ENCODE measurements at regions not wholly inside any gene's neighbourhood (a gene's known extent, or its start where the extent isn't known, plus 50 kb on each side); places are given as distances from the start of the nearest gene placed in this dataset.

DNA sequence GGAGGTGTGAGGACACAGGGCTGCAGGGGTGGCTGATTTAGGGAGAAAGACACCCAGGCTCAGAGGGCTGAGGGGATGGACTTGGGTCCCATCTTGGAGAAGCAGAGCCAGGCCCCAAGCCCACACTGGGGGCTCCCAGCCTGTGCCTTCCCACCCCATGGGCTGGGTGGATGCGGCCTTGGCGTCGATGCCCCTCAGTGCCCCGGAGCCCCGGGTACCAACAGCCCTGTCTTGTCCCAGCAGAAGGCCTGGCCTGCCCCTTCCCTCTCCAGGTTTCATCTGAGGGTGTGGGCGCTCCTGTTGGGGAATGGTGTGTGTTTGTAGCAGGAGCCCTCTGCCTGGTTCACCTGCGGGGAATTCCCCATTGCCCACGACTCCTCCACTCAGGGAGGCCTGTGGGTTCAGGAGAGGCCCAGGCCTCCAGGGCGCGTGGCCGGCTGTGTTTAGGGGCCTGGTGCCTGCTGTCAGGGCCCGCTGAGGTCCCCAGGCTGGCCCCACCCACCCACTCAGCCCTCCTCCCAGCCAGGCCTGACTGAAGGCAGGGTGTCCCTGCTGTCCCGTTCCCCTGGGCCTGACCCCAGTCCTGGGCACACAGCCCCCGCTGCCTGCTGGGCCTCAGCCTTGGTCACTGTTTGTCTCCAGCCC, 51.1 kb upstream of the BEGAIN start:
- DNase-seq: peak; percentile 51

DNA sequence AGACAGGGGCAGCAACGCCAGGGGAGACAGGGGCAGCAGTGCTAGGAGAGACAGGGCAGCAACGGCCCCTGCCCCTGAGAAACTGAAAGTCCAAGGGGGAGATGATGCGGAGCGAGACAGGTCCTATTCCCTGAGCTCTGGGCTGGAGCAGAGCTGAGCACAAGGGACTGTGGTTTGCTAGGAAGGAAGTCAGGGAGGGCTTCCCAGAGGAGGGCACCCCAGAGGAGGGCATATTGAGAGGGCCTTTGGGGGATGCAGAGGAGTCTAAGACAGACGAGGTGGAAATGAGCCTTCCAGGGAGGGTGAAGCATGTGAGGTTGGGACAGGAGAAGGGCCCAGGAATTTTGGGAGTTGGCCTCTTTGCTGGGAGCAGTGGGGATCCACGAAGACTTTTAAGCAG, 52.1 kb upstream of the BEGAIN start:
- DNase-seq: no peak

DNA sequence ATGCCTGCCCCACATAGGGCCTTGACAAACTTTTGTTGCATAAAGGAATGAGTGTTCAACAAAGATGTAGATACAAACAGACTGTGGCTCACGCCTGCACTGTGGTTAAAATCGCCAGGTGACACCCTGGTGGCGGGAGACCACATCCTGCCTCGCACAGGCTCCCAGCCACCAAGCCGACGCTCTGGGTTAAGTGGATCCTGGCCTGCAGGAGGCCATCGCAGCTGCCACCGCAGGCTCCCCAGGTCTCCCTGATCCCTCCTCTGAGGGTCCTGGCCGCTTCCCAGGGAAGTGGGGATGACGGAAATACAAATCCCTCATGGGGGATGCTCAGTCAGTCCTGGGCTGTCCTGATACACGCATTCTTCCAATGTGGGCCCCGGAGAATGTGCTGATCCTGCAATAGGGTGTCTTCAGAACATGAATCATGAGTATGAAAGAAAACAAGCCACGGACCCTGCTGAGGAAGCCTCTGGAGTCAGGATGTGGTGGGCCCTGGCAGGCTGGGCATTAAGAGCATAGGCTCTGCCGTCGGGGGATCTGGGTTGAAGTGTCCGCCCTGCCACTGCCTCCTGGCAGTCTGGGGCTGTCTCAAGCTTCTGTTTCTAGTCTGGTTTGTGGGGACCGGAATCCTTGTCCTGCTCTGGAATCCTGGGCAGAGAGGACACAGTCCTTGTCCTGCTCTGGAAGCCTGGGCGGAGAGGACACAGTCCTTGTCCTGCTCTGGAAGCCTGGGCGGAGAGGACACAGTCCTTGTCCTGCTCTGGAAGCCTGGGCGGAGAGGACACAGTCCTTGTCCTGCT, 53.5 kb upstream of the BEGAIN start:
- DNase-seq: no peak

DNA sequence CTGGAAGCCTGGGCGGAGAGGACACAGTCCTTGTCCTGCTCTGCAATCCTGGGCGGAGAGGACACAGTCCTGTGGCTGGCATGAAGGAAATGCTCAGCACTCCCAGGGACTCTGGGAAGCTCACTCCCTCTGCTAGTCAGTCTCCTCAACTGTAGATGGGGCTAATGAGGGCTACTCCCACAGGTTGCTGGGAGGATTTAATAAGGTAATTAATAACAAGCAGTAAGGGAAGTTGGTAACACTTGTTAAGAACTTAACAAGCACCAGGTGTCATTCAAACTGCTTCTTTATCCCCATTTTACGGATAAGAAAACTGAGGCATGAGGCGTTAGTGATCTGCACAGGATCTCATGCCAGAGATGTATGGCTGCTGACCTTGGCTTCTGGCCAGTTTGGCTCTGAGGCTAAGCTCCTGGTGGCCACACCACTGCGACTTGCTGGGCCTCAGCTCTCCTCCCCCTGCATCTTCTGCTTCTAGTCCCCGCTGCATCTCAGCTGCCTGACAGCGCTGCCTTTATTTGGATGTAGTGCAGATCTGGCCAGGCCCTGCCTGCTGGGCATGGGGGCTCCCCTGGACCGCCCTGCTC, 54.1 kb upstream of the BEGAIN start:
- no peak for DNase-seq

DNA sequence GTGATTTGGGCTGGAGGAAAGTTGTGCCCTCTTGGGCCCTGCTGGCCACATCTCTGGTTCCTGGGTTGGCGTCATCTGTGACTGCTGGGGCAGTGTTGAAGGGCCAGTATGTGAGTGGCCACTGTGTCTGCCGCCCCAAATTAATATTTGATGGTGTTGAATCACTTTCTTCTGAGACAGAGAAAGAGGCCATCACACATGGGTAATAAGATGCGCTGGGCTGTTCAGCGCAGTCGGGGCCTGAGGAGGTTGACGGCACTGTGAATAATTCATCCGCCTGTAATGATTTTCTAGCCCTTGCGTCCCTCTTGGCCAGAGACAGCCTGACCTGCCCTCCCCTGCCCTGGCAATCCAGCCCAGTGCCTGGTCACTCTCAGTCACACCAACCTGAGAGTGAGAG, 56.2 kb upstream of the BEGAIN start:
- no peak for DNase-seq

DNA sequence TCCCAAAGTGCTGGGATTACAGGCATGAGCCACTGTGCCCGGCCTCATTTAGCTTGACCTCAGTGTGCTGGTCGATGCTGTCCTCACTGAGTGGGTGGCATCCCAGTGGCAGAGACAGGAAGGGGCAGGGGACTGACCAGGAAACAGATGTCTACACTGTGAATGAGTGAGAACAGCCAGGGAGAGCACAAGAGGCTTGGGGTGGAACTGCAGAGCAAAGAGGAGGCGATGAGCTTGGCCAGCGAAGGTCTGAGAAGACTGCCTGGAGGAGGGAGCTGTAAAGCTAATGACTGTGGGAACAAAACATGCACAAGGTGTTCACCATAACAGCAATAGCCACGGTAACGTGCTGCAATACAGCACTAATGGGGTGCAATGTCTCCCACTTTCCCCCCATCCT, 57.2 kb upstream of the BEGAIN start:
- no peak for DNase-seq

DNA sequence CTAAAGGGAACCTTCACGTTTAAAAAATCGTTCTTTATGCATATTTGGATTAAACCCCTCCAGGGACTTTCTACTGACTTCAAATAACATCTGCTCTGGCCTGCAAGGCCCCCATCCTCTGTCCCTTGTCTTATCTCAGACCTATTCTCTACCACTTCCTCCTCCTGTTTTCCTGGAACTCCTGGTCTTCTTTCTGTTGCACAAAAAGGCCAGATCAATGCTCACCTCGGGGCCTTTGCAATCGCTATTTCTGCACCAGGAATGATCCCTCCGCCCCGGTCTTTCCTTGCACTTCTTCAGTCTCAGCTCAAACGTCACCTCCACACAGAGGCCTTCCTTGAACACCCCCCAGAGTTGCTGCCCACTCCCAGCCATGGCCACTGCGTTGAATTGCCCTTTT, 57.6 kb upstream of the BEGAIN start:
- no peak for DNase-seq

DNA sequence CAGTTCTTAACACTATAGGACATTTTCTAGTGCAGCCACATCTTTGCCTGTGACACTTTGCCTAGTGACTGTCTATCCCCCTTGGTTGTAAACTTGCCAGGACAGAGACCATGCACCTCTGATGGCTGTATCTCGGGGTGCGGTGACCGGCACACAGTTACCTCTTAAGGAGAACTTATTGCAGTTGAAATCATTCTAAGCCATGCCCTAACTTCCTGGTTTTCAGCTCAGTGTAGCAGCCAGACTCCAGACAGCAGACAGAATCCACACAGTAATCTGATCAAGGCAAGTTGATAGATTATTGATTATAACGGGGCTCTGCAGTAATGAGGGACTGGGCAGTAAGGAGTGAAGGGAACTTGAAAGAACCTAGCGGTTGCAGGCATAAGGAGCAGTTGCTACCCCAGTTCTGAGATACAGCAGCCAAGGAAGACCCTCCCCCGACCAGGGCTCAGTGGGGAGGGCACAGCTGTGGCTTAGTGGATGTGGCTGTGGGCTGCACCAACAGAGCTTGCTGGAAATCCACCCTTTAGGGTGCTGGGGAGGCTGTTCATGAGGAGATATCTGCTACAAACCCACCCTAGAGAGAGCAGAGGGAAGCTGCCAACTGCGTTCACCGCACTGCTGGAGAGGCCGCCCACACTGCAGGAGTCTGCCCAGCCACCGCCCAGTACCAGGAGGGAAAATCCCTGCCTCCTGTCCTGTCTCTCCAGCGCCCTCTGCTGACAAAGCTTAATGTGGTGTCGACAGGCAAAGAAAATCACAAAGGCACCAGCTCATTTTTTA, 58.2 kb upstream of the BEGAIN start:
- peak; percentile 91 for DNase-seq

DNA sequence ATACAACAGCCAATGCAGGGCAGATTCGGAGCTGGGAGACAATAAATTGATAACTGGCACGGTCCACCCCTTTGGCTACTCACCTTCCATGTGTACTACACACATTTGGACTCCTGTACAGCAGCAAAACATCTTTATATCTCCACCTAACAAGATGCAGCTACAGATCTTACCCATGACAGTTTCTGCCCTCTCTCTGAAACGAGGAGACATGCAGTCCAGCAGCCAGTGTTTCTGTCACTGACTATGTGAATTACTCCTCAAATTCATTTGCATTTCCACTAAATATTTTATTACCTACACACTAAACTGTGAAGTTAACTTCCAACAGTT, 58.7 kb upstream of the BEGAIN start:
- no peak for DNase-seq

DNA sequence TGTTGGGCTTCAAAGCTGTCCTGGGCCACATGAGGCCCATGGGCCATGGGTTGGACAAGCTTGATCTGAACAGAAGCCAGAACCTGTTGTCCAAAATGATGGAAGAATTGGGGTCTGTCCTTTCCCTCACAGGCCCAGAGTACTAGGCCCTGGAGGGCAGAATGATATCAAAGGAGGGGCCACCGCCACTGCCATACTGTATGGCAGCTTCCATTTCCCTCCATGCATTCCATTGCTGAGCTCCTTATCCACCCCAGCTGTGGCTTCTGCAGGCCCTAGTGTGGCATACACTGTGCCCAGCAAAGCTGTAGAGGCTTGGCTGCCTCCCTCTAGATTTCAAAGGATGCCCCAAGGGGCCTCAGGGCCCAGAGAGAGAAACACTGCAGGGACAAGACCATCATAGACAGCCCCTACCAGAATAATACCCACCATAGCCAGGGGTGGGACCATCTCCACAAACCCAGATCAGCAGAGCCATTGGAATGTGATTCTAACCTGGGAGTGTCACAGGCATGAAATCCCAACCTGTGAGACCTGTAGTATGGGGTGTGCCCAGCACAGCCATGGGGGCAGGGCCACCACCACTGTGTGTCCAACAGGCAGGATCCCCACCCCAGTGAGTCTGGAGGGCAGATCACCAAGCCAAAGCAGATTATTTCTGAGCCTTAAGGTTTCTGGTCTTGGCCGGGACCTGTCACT, 61.4 kb upstream of the BEGAIN start:
- DNase-seq: no peak

DNA sequence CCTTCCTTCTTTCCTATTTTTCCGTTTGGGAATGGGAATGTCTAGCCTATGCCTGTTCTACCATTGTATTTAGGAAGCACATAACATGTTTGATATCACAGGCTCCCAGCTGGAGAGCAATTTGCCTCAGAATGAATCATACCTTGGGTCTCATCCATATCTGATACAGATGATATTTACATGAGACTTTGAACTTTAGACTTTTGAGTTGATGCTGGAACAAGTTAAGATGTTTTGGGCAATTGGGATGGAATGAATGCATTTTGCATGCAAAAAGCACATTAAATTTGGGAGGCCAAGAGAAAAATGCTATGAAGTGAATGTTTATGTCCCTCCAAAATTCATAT, 61.9 kb upstream of the BEGAIN start:
- no peak for DNase-seq

DNA sequence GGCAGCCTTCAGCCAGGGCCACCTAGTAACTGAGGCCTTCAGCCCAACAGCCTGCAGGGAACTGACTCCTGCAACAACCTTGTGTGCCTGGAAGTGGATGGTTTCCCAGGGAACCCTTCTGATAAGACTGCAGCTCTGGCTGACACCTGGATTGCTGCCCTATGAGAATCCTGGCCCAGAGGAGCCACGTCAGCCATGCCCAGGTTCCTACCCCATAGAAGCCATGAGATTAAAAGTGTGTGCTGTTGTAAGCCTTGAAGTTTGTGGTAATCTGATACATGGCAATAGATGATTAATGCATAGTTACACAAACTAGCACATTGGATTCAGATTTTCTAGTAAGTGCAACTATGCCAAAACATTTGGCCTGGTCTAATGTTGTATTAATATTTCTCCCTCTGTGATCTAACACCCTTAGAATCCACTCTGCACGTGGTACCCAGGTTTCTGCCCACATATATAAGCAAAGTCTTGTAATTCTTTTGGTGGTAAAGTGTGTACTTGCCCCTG, 64.8 kb upstream of the BEGAIN start:
- DNase-seq: no peak

DNA sequence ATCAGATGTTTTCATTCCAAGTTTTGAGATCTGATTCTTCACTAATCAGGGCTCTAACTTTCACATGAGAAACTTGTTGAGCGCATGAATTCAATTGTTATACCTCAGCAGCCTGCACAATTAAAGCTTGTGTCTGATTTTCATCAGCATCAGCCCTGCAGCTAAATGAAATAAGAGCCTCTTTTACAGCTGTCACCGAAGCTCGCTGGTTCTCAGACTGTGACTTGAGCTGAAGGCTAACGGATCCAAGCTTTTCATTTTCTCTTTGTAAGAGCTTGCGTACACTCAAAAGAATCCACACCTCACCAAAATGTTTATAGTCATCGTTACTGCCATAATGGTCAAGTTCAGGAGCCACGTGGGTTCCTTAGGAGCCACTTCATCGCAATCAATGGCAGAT, 65.5 kb upstream of the BEGAIN start:
- no peak for DNase-seq

DNA sequence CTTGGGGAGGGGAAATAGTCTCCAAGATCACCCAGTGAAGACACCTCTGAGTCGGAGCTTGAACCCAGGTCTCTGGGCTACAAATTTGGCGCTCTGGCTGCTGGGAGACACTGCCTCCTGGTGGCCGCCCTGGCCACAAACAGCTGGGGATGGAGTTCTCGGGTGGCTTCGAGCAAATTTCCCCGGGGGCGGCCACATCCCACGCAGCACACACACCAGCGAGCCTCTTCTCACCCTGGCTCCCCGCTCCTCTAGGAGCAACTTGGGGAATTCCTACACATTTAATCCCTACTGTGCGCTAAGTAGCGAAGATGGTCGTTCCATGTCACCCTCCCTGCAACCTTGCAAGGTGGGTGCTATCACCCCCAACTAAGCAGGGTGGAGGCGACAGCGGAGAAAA, 66.2 kb upstream of the BEGAIN start:
- DNase-seq: no peak

DNA sequence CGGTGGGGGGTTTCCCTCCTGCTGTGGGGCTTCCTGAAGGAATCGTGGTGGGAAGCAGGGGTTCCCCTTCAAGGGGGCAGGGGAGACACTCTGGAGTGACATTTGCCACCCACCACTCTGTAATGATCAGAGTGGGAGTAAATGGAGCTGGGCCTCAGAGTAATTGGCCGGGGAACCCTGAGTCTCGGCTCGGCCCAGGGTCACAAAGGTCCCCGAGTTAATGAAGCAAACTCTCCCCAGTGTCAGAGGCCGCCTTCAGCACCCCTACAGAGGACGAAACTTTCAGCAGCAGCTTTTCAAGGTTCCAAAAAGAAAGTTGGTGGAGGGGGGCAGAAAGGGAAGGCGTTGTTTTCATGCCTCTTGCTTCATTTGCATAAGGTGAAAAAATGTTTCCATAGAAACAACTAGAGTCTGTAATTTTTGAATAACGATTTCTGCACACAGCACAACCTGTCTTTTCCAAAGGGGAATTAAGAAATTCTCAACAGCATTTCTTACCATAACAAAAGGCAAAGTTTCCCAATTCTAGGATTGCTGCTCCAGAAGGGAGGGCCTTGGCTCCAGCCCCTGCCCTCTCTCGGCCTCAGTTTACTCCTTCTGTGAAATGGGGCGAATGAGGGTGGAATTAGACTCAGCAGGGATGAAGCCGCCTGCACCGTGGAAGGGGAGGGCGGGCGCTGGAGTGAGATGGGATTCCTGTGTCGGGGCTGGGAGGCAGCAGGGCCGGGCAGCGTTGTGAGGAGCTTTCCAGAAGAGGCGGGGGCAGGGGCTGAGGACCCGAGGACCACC, 67.0 kb upstream of the BEGAIN start:
- DNase-seq: no peak

DNA sequence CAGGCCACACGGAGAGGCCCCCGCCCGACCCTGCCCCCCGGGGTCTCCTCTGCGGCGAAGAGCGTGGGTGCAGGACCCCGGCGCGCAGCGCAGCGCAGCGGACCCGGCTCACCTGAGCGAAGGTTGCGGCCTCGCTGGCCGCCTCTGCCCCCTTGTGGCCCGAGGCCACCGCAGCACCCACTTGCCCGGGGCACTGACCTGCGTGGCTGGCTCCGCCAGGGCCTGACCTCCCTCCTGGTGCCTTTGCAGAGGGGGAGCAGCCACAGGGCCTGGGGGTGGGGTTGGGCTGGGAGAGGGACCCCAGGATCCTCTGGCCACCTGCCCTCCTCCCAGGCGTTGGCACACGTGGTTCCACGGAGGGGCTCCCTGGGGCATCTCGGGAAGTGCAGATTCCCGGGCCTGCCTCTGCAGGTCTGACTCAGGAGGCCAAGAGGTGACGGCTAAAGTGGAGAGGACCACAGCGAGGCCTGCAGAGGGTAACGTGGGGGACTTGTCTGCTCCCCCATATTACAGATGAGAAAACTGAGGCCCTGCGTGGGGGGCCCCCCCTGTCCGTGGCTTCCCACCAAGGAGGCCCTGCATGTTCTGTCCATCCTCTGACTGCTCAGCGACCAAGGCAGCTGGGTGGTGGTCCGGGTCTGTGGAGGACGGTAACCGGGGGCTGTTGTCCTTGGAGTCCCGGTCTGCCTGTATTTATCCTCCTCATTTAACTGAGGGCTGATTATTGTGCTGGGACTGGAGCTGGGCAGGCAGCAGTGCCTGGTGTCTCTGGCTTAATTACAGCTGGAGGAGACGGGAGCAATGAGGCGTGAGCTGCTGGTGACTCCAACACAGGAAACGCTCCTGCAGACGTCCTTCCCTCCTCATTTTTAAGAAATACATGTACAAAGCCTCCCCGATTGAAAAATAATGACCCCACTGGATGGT, 67.9 kb upstream of the BEGAIN start:
- DNase-seq: peak; percentile 78

DNA sequence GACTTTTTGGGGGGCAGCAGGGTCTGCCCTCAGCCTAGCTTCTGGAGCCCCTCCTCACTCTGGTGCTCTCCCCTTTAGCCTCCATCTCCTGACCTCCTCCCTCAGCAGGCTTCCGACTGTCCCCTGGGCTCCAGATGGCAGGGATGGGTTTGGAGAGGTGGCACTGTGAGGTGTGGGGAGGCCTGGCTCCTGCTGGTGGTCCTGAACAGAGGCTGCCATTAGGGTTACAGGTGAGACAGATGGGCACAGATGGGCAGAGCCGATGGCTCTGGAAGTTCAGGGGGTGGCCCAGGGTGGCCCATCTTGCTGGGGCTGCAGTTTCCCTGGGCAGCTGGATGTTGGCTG, 68.5 kb upstream of the BEGAIN start:
- DNase-seq: no peak

DNA sequence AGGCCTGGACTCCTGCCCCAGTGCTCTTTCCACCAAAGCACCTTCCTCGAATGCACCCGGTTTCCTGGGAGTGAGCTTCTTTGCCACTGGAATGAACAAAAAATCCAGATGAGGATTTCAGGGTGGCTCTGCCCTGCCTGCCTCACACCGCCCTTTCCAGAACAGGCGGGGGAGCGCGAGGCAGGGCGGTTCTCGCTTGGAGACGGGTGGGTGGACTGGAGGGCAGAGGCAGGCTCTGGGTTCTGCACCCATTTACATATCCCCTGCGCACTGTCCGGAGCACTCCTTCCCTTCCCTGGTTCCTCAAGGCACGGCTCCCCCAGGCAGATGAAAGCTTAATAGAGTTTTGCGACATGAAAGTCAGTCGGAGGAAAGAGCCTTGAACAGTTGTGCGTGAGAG, 69.7 kb upstream of the DLK1 start:
- DNase-seq: no peak

DNA sequence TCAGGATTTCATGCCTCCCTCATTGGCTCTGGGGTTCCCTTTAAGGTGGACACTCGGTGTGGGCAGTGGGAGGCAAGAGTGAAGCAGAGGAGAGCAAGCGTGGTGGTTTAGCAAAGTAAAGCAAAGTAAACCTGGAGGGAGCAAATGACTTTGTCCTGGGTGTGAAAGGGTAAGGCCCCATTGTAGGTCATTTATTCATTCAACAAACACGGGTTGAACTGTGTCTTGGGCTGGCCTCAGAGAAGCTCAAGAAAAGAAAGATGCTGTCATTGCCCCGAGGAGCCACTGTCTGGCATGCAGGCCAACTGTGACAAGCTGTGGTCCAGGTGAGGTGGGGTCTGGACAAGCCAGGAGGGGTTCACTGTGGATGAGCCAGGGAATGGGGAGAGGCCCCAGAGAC, 68.9 kb upstream of the DLK1 start:
- DNase-seq: no peak

DNA sequence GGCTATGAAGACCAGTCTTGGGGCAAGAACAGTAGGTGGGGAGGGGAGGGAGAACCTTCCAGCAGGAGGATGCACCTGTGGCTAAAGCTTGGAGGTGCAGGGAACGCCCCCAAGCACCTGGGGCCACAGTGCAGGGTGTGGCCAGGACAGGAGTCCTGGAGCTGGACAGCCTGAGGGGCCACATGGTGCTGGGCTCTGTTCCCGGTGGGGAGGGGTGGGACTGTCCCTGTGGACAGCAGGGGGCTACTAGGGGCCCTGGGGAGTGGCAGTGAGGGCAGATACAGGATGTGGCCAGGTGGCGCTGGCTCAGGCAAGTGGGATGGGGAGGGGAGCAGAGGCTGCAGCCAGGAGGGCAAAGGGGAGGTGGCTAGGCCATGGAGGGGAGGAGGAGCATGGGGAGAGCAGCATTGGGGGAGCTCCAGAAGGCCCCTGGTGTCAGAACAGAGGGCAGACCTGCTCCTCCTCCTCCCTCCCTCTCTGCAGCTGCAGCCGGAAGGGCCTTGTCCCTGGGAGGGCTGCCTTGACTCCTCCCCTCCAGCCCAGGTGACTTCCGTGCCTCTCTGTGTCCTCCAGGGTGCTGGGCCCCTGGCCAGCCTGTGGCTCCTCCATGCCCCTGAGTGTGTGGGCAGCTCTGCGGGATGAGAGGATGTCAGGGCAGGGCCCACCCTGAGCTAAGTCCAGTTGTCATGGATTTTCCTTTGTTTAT, 68.4 kb upstream of the DLK1 start:
- no peak for DNase-seq

Data from islet precursor cell (in vitro differentiated cells).